Body of pancreas (tissue), 4 donors: ENCODE measurements at regions not wholly inside any gene's neighbourhood (a gene's known extent, or its start where the extent isn't known, plus 50 kb on each side); places are given as distances from the start of the nearest gene placed in this dataset.

Experiments
- ATAC-seq: fragments of 150-250 bp; one replicate; pipeline ENCODE4 v1.9.1; 2016
- DNase-seq, 4 donors: peaks; one replicate each; pipeline ENCODE4 v3.0.0-alpha.2; 2019
- H3K27ac ChIP-seq, 4 donors: fragments of 200-600 bp; sonication (generic); 1 replicate in 3 of 4; 2 replicates in 1 of 4; pipeline versions ENCODE4 v1.5.1 to v1.6.1; 2016 to 2019; ENCODE audit warnings: mild to moderate bottlenecking in 1 of 4, mixed read lengths in 1 of 4, moderate library complexity in 1 of 4
- H3K27me3 ChIP-seq, 2 donors: fragments of 200-600 bp; sonication (generic); one replicate each; pipeline ENCODE4 v1.6.0; 2016; ENCODE audit warnings: mild to moderate bottlenecking in 1 of 2
- H3K36me3 ChIP-seq, 2 donors: fragments of 200-600 bp; sonication (generic); replicated peaks in 1 of 2; 2 replicates each; pipeline ENCODE4 v1.5.1; 2016; ENCODE audit warnings: low read depth in 2 of 2; ENCODE audit not compliant: insufficient read depth in 1 of 2
- H3K4me1 ChIP-seq: fragments of 200-600 bp; sonication (generic); one replicate; pipeline ENCODE4 v1.6.0; 2016
- H3K4me3 ChIP-seq, 2 donors: fragments of 200-600 bp; sonication (generic); 1 replicate in 1 of 2; 2 replicates in 1 of 2; pipeline ENCODE4 v1.5.1; 2016 to 2019
- H3K9me3 ChIP-seq, 3 donors: fragments of 200-600 bp; sonication (generic); 1 replicate in 2 of 3; 2 replicates in 1 of 3; pipeline ENCODE4 v1.5.1; 2016
- CTCF ChIP-seq, 7 experiments: fragments of 450-650 bp in 4 of 7; fragments of 200-600 bp in 3 of 7; sonication (generic) in 3 of 7; IDR thresholded peaks; one replicate each; pipeline ENCODE4 v1.5.1; 2016 to 2019; ENCODE audit warnings: antibody characterized with exemption in 7 of 7
- POLR2A ChIP-seq, 3 donors: fragments of 450-650 bp; IDR thresholded peaks; one replicate each; pipeline ENCODE4 v1.6.1; 2016; ENCODE audit warnings: antibody characterized with exemption in 3 of 3, mild to moderate bottlenecking in 2 of 3
- WGBS, 2 donors: methylation state at CpG; one replicate each; pipeline ENCODE4 v1.1.5; 2017; 5-methylcytosine and 5-hydroxymethylcytosine counted together
- intact Hi-C: fragments of 100-400 bp; cut with DNase I; formaldehyde crosslinking; loops from one replicate; pipeline ENCODE4 v1.15.1; 2023

- DNase-seq: no peak
- intact Hi-C loops: no loop called here
- no peak for ATAC-seq
- Histone ChIP-seq H3K36me3 (no peaks in the 10 kb centered on the region), H3K27me3 (no peaks in the 10 kb centered on the region), H3K9me3 (no peaks in the 10 kb centered on the region), H3K4me3 (no peak overlapping the region), H3K4me1 (no peaks in the 10 kb centered on the region), H3K27ac (no peak overlapping the region)
- no peak for TF ChIP-seq CTCF (IDR thresholded peaks at IDR 0.05)
- TF ChIP-seq POLR2A (IDR thresholded peaks at IDR 0.05): no peak
- WGBS, 2 donors: 57 to 71% methylated on average over 12 of the region's 12 CpGs
Observed at GRCh38 chr13:107170270-107170931, 602.5 kb upstream of the ARGLU1 start.

- H3K4me1 ChIP-seq: no peaks in the 10 kb centered on the region
- no peak overlapping the region for H3K4me3 ChIP-seq
- ATAC-seq: no peak
- H3K36me3 ChIP-seq: no peaks in the 10 kb centered on the region
- intact Hi-C loops: no loop called here
- WGBS, 2 donors: 71 to 74% methylated on average over 2 of the region's 2 CpGs
- DNase-seq: no peak
- TF ChIP-seq POLR2A (IDR thresholded peaks at IDR 0.05) (no peak), CTCF (IDR thresholded peaks at IDR 0.05) (no peak)
- no peaks in the 10 kb centered on the region for H3K27me3 ChIP-seq
- H3K9me3 ChIP-seq: no peaks in the 10 kb centered on the region
- no peak overlapping the region for H3K27ac ChIP-seq
Observed at GRCh38 chr13:107157271-107157670, 589.3 kb upstream of the ARGLU1 start.

GRCh38 chr13:107144432-107144831 lies 576.5 kb upstream of the ARGLU1 start:
- H3K27ac ChIP-seq: no peak overlapping the region
- ATAC-seq (no peak), DNase-seq (no peak)
- H3K36me3 ChIP-seq: no peaks in the 10 kb centered on the region
- intact Hi-C loops: no loop called here
- TF ChIP-seq CTCF (IDR thresholded peaks at IDR 0.05) (peak in 1 of 7 experiments; percentile 10), POLR2A (IDR thresholded peaks at IDR 0.05) (no peak)
- no peaks in the 10 kb centered on the region for H3K9me3 ChIP-seq
- no peaks in the 10 kb centered on the region for H3K27me3 ChIP-seq
- H3K4me3 ChIP-seq: no peak overlapping the region
- H3K4me1 ChIP-seq: no peaks in the 10 kb centered on the region

- intact Hi-C loops: no loop called here
Observed at GRCh38 chr13:107141767-107142166, 573.8 kb upstream of the ARGLU1 start.

More at GRCh38 chr13:107141767-107142166, 573.8 kb upstream of the ARGLU1 start:
- 22 to 29% methylated on average over 3 of the region's 3 CpGs for WGBS, 2 donors
- Histone ChIP-seq H3K4me3 (no peak overlapping the region), H3K9me3 (no peaks in the 10 kb centered on the region), H3K4me1 (no peaks in the 10 kb centered on the region), H3K27me3 (no peaks in the 10 kb centered on the region), H3K36me3 (no peaks in the 10 kb centered on the region), H3K27ac (no peak overlapping the region)
- ATAC-seq (no peak), DNase-seq (no peak)
- TF ChIP-seq POLR2A (IDR thresholded peaks at IDR 0.05) (no peak), CTCF (IDR thresholded peaks at IDR 0.05) (no peak)
